KOPT-K1 (cell line): ENCODE measurements at regions not wholly inside any gene's neighbourhood (a gene's known extent, or its start where the extent isn't known, plus 50 kb on each side); places are given as distances from the start of the nearest gene placed in this dataset.

ENCODE experiments used
- H3K27ac ChIP-seq: fragments of 200-600 bp; sonication (generic); 2 replicates; pipeline ENCODE4 v1.5.1; 2016; ENCODE audit warnings: antibody characterized with exemption, mild to moderate bottlenecking, low read depth, low read length; ENCODE audit not compliant: poor library complexity, severe bottlenecking
- H3K36me3 ChIP-seq: fragments of 200-600 bp; sonication (generic); 2 replicates; pipeline ENCODE4 v1.5.1; 2017; ENCODE audit warnings: antibody characterized with exemption, mild to moderate bottlenecking, low read length, moderate library complexity; ENCODE audit not compliant: insufficient read depth
- H3K9me3 ChIP-seq: fragments of 200-600 bp; sonication (generic); 2 replicates; pipeline ENCODE4 v1.5.1; 2017; ENCODE audit warnings: antibody characterized with exemption, low read length, mild to moderate bottlenecking; ENCODE audit not compliant: insufficient read depth, poor library complexity, severe bottlenecking

DNA sequence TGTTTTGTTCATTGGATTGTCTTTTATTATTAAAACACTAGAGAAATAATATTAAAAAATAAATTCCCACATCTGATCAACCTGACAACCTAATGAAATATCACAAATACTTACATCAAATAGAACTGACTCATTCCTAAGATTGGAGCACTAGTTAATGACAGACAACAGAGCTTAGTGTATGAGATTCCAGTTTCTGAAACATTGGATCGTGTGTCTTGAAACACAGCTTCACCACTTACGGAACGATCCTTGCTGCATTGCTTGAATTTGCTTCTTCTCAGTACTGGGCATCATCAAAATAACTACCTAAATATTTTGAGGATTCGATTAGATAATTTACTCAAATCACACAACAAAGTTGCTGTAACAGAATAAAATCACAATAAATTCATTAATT is 667.2 kb upstream of the CDH18 start:
- Histone ChIP-seq H3K27ac (no peak overlapping the region), H3K9me3 (no peaks in the 10 kb centered on the region), H3K36me3 (no peaks in the 10 kb centered on the region)

DNA sequence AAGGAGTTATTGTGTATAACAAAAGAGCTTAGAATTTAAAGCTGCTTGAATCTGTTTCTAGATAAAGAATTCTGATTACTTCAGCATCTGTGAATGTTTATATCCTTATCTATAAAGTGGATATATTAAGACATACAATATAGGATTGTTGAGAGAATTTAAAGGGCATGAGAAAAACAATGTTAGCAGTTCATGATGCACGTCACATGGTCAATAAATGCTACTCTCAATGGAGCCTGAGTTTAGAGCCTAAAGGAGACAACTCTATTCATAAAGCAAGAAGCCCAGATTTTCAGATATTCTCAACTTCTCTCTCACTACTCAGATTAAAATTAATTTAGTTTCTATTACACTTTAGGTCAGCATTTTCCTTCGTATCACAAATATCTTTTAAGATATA is 666.7 kb upstream of the CDH18 start:
- H3K9me3 ChIP-seq: no peaks in the 10 kb centered on the region
- no peak overlapping the region for H3K27ac ChIP-seq
- no peaks in the 10 kb centered on the region for H3K36me3 ChIP-seq

DNA sequence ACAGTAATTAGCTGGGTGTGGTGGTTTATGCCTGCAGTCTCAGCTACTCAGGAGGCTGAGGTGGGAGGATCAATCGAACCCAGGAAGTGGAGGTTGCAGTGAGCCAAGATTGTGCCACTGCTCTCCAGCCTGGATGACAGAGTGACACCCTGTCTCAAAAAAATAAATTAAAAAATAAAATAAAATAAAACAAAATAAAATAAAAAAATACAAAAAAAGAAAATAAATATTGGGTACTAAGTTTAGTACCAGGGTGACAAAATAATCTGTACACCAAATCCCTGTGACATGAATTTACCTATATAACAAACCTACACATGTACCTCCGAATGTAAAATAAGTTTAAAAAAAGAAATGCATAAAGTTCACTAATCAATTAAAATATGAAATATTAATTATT is 666.0 kb upstream of the CDH18 start:
- Histone ChIP-seq H3K27ac (no peak overlapping the region), H3K9me3 (no peaks in the 10 kb centered on the region), H3K36me3 (no peaks in the 10 kb centered on the region)

DNA sequence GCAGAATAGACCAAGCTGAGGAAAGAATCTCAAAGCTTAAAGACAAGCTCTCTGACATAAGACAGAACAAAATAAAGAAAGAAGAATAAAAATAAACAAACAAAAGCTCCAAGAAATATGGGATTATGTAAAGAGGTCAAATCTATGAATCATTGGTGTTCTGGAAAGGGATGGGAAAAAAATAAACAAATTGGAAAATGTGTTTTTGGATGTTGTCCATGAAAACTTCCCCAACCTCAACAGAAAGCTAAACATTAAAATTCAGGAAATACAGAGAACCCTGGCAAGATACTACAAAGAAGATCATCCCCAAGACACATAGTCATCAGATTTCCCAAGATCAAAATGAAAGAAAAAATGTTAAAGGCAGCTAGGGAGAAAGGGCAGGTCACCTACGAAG is 662.0 kb upstream of the CDH18 start:
- Histone ChIP-seq H3K27ac (no peak overlapping the region), H3K9me3 (no peaks in the 10 kb centered on the region), H3K36me3 (no peaks in the 10 kb centered on the region)

GRCh38 chr5:20648981-20649380 is 661.0 kb upstream of the CDH18 start:
- no peaks in the 10 kb centered on the region for H3K36me3 ChIP-seq
- no peak overlapping the region for H3K27ac ChIP-seq
- H3K9me3 ChIP-seq: no peaks in the 10 kb centered on the region

- H3K9me3 ChIP-seq: no peaks in the 10 kb centered on the region
- no peak overlapping the region for H3K27ac ChIP-seq
- no peaks in the 10 kb centered on the region for H3K36me3 ChIP-seq
Observed at GRCh38 chr5:20636686-20637085, 648.7 kb upstream of the CDH18 start.

GRCh38 chr5:20619591-20619990 is 631.6 kb upstream of the CDH18 start:
- no peak overlapping the region for H3K27ac ChIP-seq
- H3K9me3 ChIP-seq: no peaks in the 10 kb centered on the region
- H3K36me3 ChIP-seq: no peaks in the 10 kb centered on the region

- Histone ChIP-seq H3K36me3 (no peaks in the 10 kb centered on the region), H3K27ac (no peak overlapping the region), H3K9me3 (no peaks in the 10 kb centered on the region)
Observed at GRCh38 chr5:20618340-20618739, 630.3 kb upstream of the CDH18 start.

- H3K36me3 ChIP-seq: no peaks in the 10 kb centered on the region
- H3K27ac ChIP-seq: no peak overlapping the region
- no peaks in the 10 kb centered on the region for H3K9me3 ChIP-seq
Observed at GRCh38 chr5:20617841-20618240, 629.8 kb upstream of the CDH18 start.

DNA sequence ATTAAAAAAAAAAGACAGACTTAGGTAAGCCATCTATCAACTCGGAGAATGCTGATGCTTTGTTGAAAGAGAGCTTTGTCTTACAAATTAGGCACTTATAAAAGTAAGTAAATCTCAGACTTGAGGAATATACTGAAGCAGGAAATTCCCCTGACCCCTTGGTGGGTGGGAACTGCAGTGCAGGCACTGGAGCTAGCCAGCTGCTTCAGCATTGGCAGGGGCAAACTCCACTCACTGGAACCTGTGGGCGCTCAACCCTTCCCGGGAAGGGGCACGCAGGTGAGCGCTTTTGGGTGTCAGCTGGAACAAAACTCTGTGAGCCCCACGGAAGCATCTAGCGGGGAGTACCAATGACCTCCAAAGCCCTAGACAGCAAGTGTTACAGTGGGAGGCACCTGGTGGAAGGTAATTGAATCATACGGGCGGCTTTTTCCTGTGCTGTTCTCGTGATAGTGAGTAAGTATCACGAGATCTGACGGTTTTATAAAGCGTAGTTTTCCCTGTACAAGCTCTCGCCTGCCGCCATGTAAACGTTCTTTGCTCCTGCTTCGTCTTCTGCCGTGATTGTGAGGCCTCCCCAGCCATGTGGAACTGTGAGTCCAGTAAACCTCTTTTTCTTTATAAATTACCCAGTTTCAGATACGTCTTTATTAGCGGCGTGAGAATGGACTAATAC is 628.0 kb upstream of the CDH18 start:
- H3K27ac ChIP-seq: no peak overlapping the region
- H3K36me3 ChIP-seq: no peaks in the 10 kb centered on the region
- no peaks in the 10 kb centered on the region for H3K9me3 ChIP-seq

DNA sequence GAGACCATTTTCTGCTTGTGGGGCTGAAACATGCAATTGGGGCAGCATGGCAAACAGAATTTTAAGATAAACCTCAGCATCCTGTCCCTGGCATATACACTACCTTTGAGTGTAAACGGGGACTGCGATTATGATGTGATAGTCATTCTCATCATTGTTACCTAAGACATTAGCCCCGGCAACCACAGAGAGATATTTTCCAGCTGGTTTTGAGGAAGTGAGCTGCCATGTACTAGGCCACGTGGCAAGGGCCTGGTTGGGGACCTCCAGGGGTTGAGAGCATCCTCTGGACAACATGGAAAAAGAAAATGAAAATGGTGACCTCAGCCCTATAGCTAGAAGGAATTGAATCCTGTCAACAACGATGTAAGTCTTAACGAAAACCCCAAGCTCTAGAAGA is 623.6 kb upstream of the CDH18 start:
- H3K36me3 ChIP-seq: no peaks in the 10 kb centered on the region
- no peak overlapping the region for H3K27ac ChIP-seq
- no peaks in the 10 kb centered on the region for H3K9me3 ChIP-seq

DNA sequence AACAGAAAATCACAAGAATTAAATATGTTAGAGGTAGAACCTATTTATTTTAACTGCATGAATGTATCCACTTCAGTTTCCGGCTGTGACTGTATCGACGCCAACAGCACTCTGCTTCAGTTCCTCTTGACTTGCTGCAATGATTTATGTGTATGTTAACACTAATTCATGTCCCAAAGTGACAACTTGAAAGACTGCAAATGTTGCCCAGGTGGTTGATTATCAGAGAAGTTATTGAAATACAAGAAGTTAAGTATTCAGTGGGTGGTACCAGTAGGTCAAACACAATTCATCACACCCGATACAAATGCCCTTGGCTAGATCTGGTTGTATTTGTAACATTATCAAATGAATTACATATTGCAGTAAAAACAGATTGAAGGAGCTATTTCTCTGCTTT is 622.7 kb upstream of the CDH18 start:
- Histone ChIP-seq H3K27ac (no peak overlapping the region), H3K36me3 (no peaks in the 10 kb centered on the region), H3K9me3 (no peaks in the 10 kb centered on the region)

DNA sequence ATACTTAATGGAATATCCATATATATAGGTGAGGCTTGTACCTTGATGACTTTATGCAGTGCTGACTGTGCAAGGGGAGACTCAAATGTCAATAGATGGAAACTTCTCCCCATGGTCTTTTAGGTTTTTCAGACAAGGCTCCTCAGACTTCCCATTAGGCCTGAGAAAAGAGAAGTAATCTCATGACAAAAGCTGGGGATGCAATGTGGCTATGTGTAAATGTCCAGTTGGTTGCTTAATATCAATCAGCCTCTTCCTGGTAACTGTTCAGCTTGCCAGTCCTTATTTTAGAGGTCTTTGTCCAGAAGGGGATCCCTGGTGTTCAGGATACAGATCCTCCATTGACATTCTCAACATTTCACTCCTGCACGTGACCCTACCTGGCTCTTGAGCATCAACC is 621.1 kb upstream of the CDH18 start:
- Histone ChIP-seq H3K27ac (no peak overlapping the region), H3K9me3 (no peaks in the 10 kb centered on the region), H3K36me3 (no peaks in the 10 kb centered on the region)

DNA sequence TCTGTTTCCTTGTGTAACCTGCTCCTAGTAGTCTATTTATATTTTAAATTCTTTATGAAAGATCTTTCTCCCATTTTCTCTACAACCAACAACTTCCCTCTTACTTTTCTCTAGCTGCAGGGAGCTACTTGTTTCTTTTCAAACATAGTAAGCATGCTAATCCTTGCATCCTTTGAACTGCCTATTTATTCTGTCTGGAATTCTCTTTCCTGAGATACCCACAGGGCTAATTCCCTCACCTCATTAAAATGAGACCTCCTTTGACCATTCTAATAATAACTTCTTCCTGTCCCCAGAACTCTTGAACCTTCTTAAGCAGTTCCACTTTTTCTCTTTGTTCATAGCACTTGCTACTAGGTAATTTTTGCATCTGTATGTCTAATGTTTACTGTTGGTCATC is 620.6 kb upstream of the CDH18 start:
- H3K9me3 ChIP-seq: no peaks in the 10 kb centered on the region
- no peak overlapping the region for H3K27ac ChIP-seq
- H3K36me3 ChIP-seq: no peaks in the 10 kb centered on the region

DNA sequence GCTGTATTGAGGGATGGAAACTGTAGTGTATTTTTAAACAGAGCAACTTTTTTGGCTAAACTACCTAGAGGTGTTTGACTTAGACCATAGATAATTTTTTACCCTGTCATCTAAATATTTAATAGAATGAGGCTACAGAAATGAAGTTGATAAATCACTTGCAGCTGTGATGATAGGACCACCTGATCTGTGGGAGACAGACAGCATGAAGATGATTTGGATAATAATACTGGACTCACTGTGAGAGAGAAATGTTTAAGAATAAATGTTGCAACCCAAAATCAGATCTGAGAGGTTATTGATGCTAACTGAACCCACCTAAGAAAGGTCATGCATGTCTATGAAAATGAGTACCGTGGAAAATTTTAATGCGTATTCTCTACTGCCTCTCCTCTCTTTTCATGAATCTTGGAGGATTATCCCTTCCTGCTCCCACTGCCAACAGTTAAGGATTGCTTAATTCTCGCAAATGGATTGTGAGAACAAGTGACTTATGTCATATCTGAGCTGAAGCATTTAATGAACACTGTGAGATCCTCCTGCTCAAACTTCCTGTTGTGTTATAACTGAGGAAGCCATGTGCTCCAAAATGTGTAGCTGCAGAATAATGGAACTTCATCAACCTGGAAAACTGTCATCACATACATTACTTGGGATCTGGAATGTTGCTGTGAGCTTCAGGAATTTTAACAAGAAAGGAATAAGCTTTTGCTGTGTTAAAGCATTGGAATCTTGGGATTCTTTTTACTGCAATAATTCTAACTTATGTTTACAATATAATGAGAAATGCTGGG is 617.9 kb upstream of the CDH18 start:
- Histone ChIP-seq H3K27ac (no peak overlapping the region), H3K36me3 (no peaks in the 10 kb centered on the region), H3K9me3 (no peaks in the 10 kb centered on the region)

DNA sequence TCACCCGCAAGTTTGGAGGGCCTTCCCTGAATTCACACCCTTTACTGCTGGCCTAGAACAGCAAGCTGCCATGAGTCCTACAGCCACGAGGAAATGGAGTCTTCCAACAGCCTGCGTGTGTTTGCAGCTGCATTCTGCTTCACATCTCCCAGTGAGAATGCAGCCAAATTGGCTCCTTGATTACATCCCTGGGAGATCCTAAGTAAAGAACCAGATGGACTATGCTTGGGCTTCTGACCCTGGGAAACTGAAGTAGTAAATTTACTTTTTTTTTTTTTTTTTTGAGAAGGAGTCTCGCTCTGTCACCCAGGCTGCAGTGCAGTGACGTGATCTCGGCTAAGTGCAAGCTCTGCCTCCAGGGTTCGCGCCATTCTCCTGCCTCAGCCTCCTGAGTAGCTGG is 617.0 kb upstream of the CDH18 start:
- H3K27ac ChIP-seq: no peak overlapping the region
- H3K9me3 ChIP-seq: no peaks in the 10 kb centered on the region
- no peaks in the 10 kb centered on the region for H3K36me3 ChIP-seq
